GM18499 (cell line): ENCODE measurements at regions not wholly inside any gene's neighbourhood (a gene's known extent, or its start where the extent isn't known, plus 50 kb on each side); places are given as distances from the start of the nearest gene placed in this dataset.

ENCODE experiments used
- ATAC-seq: cut with Tn5 transposase; IDR thresholded peaks from one replicate; pipeline ENCODE4 v1.9.1; 2021; ENCODE audit warnings: moderate number of reproducible peaks; ENCODE audit not compliant: insufficient read depth, unreplicated experiment

GRCh38 chr15:96514607-96515285 lies 184.2 kb downstream of the NR2F2 start:
- no peak for ATAC-seq

GRCh38 chr15:96515371-96515770 lies 184.9 kb downstream of the NR2F2 start:
- ATAC-seq: no peak

DNA sequence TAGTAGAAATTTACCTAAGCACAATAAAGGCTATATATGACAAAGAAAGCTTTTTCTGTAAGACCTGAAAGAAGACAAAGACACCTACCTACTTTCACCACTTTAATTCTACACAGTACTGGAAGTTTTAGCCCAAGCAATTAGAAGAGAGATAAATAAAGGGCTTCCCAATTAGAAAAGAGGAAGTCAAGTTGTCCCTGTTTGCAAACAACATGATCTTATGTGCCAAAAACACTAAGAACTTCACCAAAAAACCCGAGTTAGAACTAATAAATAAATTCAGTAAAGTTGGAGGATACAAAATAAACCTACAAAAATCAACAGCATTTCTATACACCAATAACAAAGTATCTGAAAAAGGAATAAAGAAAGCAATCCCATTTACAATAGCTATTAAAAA lies 190.9 kb downstream of the NR2F2 start:
- no peak for ATAC-seq

DNA sequence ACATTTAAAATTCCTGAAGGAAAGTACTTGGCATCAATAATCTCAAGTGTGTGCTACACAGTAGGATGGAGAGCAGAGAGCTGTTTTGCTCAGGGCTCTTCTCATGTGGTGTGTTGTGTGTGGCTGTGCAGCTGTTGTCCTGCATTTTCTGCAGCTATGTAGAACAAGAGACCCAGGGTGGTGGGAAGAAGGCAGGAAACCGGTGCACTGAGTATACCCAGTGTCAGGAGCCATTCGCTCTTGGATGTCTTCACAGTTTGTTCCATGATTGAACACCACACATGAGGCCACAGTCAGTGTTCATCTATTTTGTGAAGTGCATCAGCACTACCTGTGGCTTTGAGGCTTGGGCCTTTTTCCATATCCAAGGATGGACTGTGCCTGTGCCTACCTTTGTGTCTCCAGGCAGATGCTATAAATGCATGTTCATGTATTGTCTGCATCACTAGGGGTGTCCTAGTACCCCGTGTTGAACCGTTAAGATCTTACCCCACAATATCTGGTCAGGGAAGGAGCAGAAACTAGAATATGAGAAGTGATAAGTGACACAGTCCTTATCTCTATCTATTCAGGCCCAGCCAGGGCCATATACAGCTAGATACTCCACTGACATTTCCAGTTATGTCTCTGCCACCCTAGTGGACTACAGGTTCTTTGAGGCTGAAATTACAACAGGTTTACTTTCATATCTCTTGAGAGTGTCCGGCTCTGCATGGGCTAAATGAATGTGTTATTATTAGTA lies 194.3 kb downstream of the NR2F2 start:
- no peak for ATAC-seq

- ATAC-seq: no peak
Observed at GRCh38 chr15:96535148-96535547, 204.6 kb downstream of the NR2F2 start.

DNA sequence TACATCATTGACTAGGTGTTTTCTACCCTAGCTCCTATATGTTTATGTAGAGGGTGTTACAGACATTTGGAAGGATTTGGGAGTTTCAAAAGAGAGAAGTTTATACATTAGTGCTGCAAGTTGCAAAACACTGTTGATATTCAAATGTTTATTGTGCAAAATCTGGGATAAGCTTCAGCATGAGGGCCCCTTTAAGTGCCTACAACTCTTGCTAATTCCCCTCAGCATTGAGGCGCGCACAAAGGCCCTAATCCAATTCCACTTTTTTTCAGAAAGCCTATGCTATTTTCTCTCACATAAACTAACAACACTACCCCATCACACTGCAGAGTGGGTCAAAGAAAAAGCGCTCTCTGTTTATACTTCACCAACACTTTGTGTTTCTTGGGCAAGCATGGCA lies 208.0 kb downstream of the NR2F2 start:
- no peak for ATAC-seq

DNA sequence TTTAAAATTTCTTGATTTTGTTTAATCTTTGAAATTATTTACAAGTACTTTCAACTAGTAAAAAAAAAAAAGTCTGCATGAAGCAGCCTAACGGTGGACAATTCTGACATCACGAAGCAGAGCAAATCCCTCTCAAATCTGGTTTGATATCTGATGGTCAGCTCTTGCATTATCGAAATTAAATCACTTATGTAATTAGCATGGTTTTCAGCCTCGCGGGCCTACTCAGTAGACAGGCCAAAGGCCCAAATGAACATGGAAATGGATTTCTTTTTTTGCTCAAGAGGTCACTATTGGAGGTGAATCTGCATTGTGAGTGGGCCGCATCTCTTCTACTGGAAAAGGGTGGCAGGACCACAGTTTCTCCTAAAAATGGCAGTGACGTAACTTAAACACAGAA lies 209.8 kb downstream of the NR2F2 start:
- no peak for ATAC-seq

DNA sequence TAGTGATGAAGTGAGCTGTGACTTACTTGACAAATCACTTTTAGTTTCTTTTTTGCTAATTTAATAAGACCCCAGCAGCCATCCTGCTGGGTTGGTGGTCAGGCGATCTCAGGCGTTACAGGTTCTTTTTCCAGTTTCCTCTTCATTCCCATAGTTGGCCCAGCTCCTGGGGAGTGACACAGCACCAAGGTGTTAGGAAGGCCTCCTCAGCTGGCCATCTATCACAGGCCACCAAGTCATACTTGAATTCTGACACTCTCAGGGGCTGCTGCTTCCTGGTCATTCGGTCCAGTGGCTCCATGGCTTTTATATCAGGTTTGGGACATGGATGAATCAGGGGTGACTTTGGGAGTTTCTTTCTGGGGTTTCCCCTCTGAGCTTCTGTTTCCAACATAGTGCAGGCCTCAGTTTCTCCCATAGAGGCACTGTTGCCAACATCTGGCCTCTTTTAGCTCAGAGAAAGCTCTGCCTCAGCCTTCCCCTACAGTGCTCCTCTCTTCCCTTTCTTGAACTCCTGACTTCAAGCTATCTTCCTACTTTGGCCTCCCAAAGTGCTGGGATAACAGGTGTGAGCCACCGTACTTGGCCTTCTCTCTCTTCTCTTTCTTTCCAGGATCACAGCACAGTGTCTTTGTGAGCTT lies 211.8 kb downstream of the NR2F2 start:
- ATAC-seq: no peak

GRCh38 chr15:96544162-96544756 lies 213.8 kb downstream of the NR2F2 start:
- no peak for ATAC-seq

GRCh38 chr15:96549136-96549535 lies 218.6 kb downstream of the NR2F2 start:
- ATAC-seq: no peak

GRCh38 chr15:96551196-96551595 lies 220.7 kb downstream of the NR2F2 start:
- no peak for ATAC-seq

DNA sequence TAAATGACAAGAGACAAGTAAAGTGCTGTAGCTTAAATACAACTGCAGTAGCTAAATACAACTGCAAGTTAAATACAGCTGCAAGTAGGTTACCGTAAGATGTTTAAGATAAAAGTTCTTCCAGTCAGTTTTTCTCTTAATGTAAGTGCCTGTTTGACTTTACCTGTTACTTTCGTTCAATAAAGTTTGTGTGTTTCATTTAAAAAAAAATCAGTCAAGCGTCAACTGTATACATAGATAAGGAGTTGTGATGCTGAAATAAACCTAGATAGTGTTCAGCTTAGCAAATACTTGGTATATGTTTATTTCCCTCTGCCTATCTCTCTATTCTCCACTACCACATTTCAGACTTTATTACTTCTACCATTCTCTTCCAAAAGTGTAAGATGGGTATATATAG lies 221.2 kb downstream of the NR2F2 start:
- no peak for ATAC-seq

- no peak for ATAC-seq
Observed at GRCh38 chr15:96553006-96553405, 222.5 kb downstream of the NR2F2 start.

DNA sequence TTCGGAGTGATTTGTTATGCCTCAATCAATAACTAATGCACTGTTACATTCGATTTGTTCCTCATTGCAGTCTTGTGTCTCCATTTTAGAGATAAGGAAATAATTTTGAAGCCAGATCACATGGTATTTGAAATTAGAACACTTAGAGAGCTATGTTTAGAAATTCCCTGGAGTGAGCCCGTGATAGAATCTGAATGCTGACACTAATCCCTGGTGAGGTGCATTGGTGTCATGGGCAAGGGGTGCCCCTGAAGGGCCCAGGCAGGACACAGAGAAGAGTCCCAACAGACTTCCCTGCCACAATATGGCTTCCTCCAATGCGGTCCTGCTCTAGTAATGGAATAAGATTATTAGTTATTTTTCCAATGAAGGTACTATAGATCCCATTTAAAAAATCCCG lies 223.0 kb downstream of the NR2F2 start:
- no peak for ATAC-seq

- no peak for ATAC-seq
Observed at GRCh38 chr15:96553931-96554330, 223.4 kb downstream of the NR2F2 start.

DNA sequence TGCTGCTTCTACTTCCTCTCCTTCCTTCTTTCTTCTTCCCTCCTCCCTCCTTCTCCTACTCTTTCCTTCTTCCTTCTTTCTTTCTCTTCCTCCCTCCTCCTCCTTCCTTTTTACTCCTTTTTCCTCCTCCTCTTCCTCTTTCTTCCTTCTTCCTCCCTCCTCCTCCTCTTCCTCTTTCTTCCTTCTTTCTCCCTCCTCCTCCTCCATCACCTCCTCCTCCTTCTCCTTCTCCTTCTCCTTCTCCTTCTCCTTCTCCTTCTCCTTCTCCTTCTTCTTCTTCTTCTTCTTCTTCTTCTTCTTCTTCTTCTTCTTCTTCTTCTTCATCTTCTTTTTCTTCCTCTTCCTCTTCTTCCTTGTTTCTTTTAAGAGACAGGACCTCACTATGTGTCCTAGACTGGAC lies 224.0 kb downstream of the NR2F2 start:
- no peak for ATAC-seq

GRCh38 chr15:96559087-96559486 lies 228.6 kb downstream of the NR2F2 start:
- ATAC-seq: no peak

DNA sequence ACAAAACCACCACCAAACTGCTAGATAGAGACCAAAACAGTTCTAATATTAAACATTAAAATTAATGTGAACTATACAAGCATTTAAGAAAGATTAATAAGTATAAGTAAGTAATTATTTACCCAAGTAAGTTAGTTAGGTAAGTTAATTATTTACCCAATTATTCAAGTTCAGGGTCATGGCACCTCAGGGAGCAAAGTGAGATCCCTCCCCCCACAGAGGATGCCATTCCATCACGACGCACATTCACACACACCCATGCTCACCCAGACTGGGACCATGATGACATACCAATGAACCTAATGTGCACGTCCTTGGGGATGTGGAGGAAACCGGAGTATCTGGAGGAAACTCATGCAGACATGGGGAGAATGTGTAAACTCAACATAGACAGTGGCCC lies 229.1 kb downstream of the NR2F2 start:
- no peak for ATAC-seq

GRCh38 chr15:96560246-96560895 lies 229.9 kb downstream of the NR2F2 start:
- no peak for ATAC-seq

DNA sequence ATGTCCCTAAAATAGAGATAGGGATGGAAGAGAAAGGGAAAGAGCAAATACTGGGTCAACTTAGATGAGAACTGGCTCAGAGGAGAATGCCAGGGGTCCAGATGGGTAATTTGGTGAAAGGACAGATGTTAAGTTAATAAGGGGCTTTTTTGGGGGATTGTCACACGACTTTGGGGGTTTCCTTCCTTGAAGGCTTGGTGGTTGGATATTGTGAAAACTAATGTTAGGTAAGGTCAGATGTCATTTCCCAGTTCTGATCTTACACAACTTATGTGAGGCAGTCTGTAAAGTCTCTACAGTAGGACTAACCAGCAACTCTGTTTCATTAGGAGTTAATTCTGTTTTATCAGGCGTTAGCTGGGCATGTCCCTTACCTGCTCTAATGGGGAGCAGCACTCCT lies 231.1 kb downstream of the NR2F2 start:
- ATAC-seq: no peak

GRCh38 chr15:96564546-96564945 lies 234.0 kb downstream of the NR2F2 start:
- ATAC-seq: no peak
